ENCODE measurements at regions not wholly inside any gene's neighbourhood (a gene's known extent, or its start where the extent isn't known, plus 50 kb on each side); places are given as distances from the start of the nearest gene placed in this dataset.

DNA sequence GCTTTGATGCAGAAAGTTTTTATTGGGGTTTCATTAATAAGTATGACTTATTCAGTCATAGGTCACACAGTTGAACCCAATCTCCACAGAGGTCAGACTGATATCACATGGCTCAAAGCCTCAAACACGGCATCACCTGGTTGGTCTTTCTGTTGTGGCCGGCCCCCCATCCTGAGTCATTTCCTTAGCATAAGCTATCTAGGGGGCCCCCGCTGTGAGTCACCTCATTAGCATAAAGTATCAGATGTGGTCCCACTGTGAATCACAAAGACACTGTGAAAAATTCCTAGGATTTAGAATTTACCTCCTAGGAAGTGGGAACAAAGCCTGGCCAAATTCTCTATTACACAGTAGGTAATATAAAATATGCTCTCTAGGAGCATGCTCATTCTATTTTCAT, 502.2 kb downstream of the PYDC2 start:
- WGBS, 2 donors = 74 to 85% methylated on average over 3 of the region's 3 CpGs
- ATAC-seq (ENCODE audit: insufficient read depth, low FRiP score) (no peak), DNase-seq (no peak)
- no peaks in the 10 kb centered on the region for H3K36me3 ChIP-seq (ENCODE audit: control insufficient read depth in 4 of 4, insufficient read depth in 4 of 4, low read length in 4 of 4)
- H3K27ac ChIP-seq (ENCODE audit: low read depth in 1 of 2, low read length in 1 of 2) = no peak overlapping the region
- H3K9ac ChIP-seq (ENCODE audit: insufficient read depth in 1 of 2, low read length in 2 of 2) = no peak overlapping the region
- no peaks in the 10 kb centered on the region for H3K27me3 ChIP-seq (ENCODE audit: control insufficient read depth in 3 of 3, insufficient read depth in 3 of 3, low read length in 2 of 3)
- H3K9me3 ChIP-seq (ENCODE audit: control insufficient read depth in 4 of 4, insufficient read depth in 3 of 4, low read length in 3 of 4) = no peaks in the 10 kb centered on the region
- TF ChIP-seq, protein P1, sequence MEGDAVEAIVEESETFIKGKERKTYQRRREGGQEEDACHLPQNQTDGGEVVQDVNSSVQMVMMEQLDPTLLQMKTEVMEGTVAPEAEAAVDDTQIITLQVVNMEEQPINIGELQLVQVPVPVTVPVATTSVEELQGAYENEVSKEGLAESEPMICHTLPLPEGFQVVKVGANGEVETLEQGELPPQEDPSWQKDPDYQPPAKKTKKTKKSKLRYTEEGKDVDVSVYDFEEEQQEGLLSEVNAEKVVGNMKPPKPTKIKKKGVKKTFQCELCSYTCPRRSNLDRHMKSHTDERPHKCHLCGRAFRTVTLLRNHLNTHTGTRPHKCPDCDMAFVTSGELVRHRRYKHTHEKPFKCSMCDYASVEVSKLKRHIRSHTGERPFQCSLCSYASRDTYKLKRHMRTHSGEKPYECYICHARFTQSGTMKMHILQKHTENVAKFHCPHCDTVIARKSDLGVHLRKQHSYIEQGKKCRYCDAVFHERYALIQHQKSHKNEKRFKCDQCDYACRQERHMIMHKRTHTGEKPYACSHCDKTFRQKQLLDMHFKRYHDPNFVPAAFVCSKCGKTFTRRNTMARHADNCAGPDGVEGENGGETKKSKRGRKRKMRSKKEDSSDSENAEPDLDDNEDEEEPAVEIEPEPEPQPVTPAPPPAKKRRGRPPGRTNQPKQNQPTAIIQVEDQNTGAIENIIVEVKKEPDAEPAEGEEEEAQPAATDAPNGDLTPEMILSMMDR (IDR thresholded peaks at IDR 0.05; ENCODE audit: control extremely low read depth, extremely low read depth) = no peak
- no peak overlapping the region for H3K4me3 ChIP-seq
- H3K4me1 ChIP-seq (ENCODE audit: control insufficient read depth in 5 of 5, insufficient read depth in 5 of 5, low read length in 5 of 5) = peaks cover 0 to 3% (median 0%) of the 10 kb centered on the region in 5 donors

DNA sequence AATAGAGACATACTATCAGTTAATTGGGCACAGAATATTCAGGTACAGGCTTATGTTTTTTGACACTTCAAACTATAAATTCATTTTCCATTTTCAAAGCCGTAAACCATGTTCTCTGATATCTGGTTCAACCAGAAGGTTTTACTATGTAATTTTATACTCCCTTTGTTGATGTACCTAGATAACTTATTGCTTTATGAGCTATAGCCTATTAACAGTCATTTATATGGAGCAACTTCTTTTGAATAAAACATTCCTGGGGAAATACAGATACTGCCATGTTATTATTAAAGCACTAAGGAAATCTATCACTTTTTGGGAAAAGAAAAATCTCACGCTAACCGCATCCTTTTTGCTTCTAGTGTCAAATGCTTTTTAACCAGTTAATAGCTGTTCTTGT, 505.6 kb downstream of the PYDC2 start:
- 91 to 93% methylated on average over 3 of the region's 3 CpGs for WGBS, 2 donors
- H3K27me3 ChIP-seq (ENCODE audit: control insufficient read depth in 3 of 3, insufficient read depth in 3 of 3, low read length in 2 of 3) = no peaks in the 10 kb centered on the region
- no peaks in the 10 kb centered on the region for H3K36me3 ChIP-seq (ENCODE audit: control insufficient read depth in 4 of 4, insufficient read depth in 4 of 4, low read length in 4 of 4)
- no peaks in the 10 kb centered on the region for H3K9me3 ChIP-seq (ENCODE audit: control insufficient read depth in 4 of 4, insufficient read depth in 3 of 4, low read length in 3 of 4)
- H3K4me1 ChIP-seq (ENCODE audit: control insufficient read depth in 5 of 5, insufficient read depth in 5 of 5, low read length in 5 of 5) = peaks cover 0 to 3% (median 0%) of the 10 kb centered on the region in 5 donors
- no peak overlapping the region for H3K9ac ChIP-seq (ENCODE audit: insufficient read depth in 1 of 2, low read length in 2 of 2)
- TF ChIP-seq, protein P1 (IDR thresholded peaks at IDR 0.05; ENCODE audit: control extremely low read depth, extremely low read depth) = no peak
- DNase-seq (no peak), ATAC-seq (ENCODE audit: insufficient read depth, low FRiP score) (no peak)
- no peak overlapping the region for H3K27ac ChIP-seq (ENCODE audit: low read depth in 1 of 2, low read length in 1 of 2)
- H3K4me3 ChIP-seq = no peak overlapping the region

DNA sequence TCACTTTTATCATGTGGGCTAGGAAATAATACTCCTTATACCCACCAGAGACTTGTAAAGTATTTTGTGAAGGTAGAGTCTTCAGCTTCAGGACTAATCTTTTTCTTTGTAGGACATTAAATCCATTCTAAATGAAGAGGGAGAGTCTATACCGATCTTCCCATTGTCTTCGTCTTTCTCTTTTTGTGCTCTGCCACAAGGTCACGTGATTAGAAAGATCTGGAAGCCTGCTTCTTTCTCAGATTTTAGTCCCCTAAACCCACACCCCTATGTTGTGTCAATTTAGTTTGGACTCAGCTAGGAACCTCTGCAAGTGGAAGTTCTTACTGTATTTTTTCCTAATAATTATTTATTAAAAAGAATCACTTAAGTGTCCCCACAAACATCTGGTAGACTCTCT, 507.3 kb downstream of the PYDC2 start:
- DNase-seq = no peak
- H3K27ac ChIP-seq (ENCODE audit: low read depth in 1 of 2, low read length in 1 of 2) = no peak overlapping the region
- TF ChIP-seq, protein P1 (IDR thresholded peaks at IDR 0.05; ENCODE audit: control extremely low read depth, extremely low read depth) = no peak
- no peak overlapping the region for H3K9ac ChIP-seq (ENCODE audit: insufficient read depth in 1 of 2, low read length in 2 of 2)
- H3K4me1 ChIP-seq (ENCODE audit: control insufficient read depth in 5 of 5, insufficient read depth in 5 of 5, low read length in 5 of 5) = no peaks in the 10 kb centered on the region
- H3K27me3 ChIP-seq (ENCODE audit: control insufficient read depth in 3 of 3, insufficient read depth in 3 of 3, low read length in 2 of 3) = no peaks in the 10 kb centered on the region
- no peaks in the 10 kb centered on the region for H3K36me3 ChIP-seq (ENCODE audit: control insufficient read depth in 4 of 4, insufficient read depth in 4 of 4, low read length in 4 of 4)
- no peak overlapping the region for H3K4me3 ChIP-seq
- ATAC-seq (ENCODE audit: insufficient read depth, low FRiP score) = no peak
- 92 to 97% methylated on average over 3 of the region's 3 CpGs for WGBS, 2 donors
- H3K9me3 ChIP-seq (ENCODE audit: control insufficient read depth in 4 of 4, insufficient read depth in 3 of 4, low read length in 3 of 4) = no peaks in the 10 kb centered on the region

DNA sequence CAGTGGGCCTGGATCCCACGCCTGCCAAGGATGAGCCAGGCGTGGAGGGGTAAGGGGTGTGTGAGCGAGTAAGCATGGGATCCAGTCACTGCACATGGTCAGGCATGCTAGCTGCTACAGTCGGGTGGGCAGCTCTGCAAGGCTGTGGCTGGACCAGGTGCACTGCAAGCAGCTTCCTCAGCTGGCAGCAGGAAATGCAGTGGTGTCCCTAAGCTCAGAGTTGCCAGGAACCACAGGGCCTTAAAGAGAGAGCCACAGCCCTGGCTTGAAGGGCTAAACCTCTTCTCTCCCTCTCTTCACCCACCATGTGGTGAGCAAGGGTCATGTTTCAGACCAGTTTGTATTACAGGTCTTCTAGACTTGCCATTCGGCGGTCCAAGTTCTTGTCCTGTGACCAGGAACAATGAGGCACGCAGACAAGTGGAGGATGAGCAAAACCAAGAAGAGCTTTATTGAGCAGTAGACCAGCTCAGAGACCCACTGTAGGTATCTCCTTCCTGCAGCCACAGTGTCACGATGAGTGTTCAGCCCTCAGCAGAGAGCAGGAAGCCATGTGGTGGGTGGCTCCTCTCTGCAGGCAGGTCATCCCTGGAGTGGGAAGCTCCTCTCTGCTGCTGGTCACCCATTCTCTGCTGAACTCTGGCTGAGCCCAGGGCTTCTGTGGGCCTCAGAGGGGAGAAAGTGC, 511.9 kb downstream of the PYDC2 start:
- Histone ChIP-seq H3K4me3 (no peak overlapping the region), H3K9ac (ENCODE audit: insufficient read depth in 1 of 2, low read length in 2 of 2) (no peak overlapping the region), H3K36me3 (ENCODE audit: control insufficient read depth in 4 of 4, insufficient read depth in 4 of 4, low read length in 4 of 4) (no peaks in the 10 kb centered on the region), H3K4me1 (ENCODE audit: control insufficient read depth in 5 of 5, insufficient read depth in 5 of 5, low read length in 5 of 5) (peaks cover 0 to 2% (median 0%) of the 10 kb centered on the region in 5 donors), H3K9me3 (ENCODE audit: control insufficient read depth in 4 of 4, insufficient read depth in 3 of 4, low read length in 3 of 4) (no peaks in the 10 kb centered on the region), H3K27ac (ENCODE audit: low read depth in 1 of 2, low read length in 1 of 2) (no peak overlapping the region), H3K27me3 (ENCODE audit: control insufficient read depth in 3 of 3, insufficient read depth in 3 of 3, low read length in 2 of 3) (no peaks in the 10 kb centered on the region)
- WGBS, 2 donors = 88 to 92% methylated on average over 8 of the region's 8 CpGs
- TF ChIP-seq, protein P1 (IDR thresholded peaks at IDR 0.05; ENCODE audit: control extremely low read depth, extremely low read depth) = no peak
- DNase-seq (no peak), ATAC-seq (ENCODE audit: insufficient read depth, low FRiP score) (no peak)
